ENCODE measurements at regions not wholly inside any gene's neighbourhood (a gene's known extent, or its start where the extent isn't known, plus 50 kb on each side); places are given as distances from the start of the nearest gene placed in this dataset.

DNA sequence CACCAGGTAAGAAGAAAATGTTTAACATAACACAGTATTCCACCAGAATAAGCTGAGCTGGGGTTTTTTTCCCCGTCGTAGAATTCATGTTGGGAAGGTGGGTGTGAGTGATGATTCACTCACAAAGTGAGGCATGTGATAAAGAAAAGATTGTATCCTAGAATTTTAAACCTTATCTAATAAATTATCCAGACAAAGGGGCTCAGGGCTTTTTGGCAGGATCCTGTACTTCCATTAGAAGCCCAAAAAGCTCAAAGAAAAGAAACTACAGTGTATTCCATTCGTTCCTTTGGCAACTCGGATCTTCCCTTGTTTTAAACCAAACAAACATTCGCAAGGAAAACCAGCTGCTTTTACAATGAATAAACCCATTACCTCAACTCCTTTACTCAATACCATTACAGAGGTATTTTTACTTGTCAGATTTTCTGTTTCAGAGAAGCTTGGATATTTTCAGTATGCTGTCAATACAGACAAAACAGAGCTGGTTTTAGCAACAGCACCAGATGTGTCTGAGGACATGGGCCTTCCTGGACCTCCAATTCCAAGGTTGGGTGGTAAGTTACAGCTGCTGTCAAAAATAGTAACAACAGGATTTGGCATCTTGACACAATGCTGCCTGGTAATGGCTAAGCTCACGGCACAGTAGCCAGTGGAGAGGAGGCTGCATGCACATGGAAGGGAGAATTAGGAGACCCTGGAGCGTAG, 159.9 kb upstream of the RUNX1 start:
- H3K27ac ChIP-seq (ENCODE audit: low read length) = no peak overlapping the region
- H3K36me3 ChIP-seq (replicated peaks; ENCODE audit: insufficient read depth, low read length) = no peaks in the 10 kb centered on the region
- no peak overlapping the region for H3K4me2 ChIP-seq (ENCODE audit: low read depth, low read length)
- peaks cover 27% of the 10 kb centered on the region for H3K27me3 ChIP-seq (replicated peaks; ENCODE audit: insufficient read depth, low read length)
- no peaks in the 10 kb centered on the region for H3K9me2 ChIP-seq (replicated peaks; ENCODE audit: insufficient read depth, low read length)
- peaks cover 8% of the 10 kb centered on the region; the same call in 1 of the 2 replicates for H3F3A ChIP-seq (ENCODE audit: insufficient read depth, low read length)
- no peak for TF ChIP-seq EZH2phosphoT487 (IDR thresholded peaks at IDR 0.05; ENCODE audit: low read length)
- TF ChIP-seq, protein P1, sequence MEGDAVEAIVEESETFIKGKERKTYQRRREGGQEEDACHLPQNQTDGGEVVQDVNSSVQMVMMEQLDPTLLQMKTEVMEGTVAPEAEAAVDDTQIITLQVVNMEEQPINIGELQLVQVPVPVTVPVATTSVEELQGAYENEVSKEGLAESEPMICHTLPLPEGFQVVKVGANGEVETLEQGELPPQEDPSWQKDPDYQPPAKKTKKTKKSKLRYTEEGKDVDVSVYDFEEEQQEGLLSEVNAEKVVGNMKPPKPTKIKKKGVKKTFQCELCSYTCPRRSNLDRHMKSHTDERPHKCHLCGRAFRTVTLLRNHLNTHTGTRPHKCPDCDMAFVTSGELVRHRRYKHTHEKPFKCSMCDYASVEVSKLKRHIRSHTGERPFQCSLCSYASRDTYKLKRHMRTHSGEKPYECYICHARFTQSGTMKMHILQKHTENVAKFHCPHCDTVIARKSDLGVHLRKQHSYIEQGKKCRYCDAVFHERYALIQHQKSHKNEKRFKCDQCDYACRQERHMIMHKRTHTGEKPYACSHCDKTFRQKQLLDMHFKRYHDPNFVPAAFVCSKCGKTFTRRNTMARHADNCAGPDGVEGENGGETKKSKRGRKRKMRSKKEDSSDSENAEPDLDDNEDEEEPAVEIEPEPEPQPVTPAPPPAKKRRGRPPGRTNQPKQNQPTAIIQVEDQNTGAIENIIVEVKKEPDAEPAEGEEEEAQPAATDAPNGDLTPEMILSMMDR (IDR thresholded peaks at IDR 0.05; ENCODE audit: low read length) = no peak
- no peak for TF ChIP-seq EZH2 (optimal IDR thresholded peaks at IDR 0.05; ENCODE audit: low read depth, low read length)
- no peaks in the 10 kb centered on the region for H3K79me2 ChIP-seq (ENCODE audit: low read length)
- H3K9me3 ChIP-seq (replicated peaks; ENCODE audit: insufficient read depth, low read length) = no peaks in the 10 kb centered on the region
- no peak overlapping the region for H3K4me3 ChIP-seq (ENCODE audit: low read length)
- DNase-seq = no peak
- H4K20me1 ChIP-seq (ENCODE audit: insufficient read depth, low read length) = no peaks in the 10 kb centered on the region
- H2AFZ ChIP-seq (ENCODE audit: low read length) = no peak overlapping the region
- H3K4me1 ChIP-seq (ENCODE audit: low read length) = peaks cover 40% of the 10 kb centered on the region
- H3K9ac ChIP-seq (ENCODE audit: low read length) = no peak overlapping the region

- H3K4me1 ChIP-seq (ENCODE audit: low read length) = peaks cover 34% of the 10 kb centered on the region
- DNase-seq = no peak
- peaks cover 8% of the 10 kb centered on the region; the same call in 1 of the 2 replicates for H3F3A ChIP-seq (ENCODE audit: insufficient read depth, low read length)
- H3K79me2 ChIP-seq (ENCODE audit: low read length) = no peaks in the 10 kb centered on the region
- H3K36me3 ChIP-seq (replicated peaks; ENCODE audit: insufficient read depth, low read length) = no peaks in the 10 kb centered on the region
- peaks cover 20% of the 10 kb centered on the region; the same call in 1 of the 2 replicates for H3K27me3 ChIP-seq (replicated peaks; ENCODE audit: insufficient read depth, low read length)
- H3K9me3 ChIP-seq (replicated peaks; ENCODE audit: insufficient read depth, low read length) = no peaks in the 10 kb centered on the region
- H3K9me2 ChIP-seq (replicated peaks; ENCODE audit: insufficient read depth, low read length) = no peaks in the 10 kb centered on the region
- H3K9ac ChIP-seq (ENCODE audit: low read length) = no peak overlapping the region
- no peak overlapping the region for H3K4me2 ChIP-seq (ENCODE audit: low read depth, low read length)
- no peak overlapping the region for H3K27ac ChIP-seq (ENCODE audit: low read length)
- no peak for TF ChIP-seq EZH2 (optimal IDR thresholded peaks at IDR 0.05; ENCODE audit: low read depth, low read length)
- no peak for TF ChIP-seq EZH2phosphoT487 (IDR thresholded peaks at IDR 0.05; ENCODE audit: low read length)
- TF ChIP-seq, protein P1 (IDR thresholded peaks at IDR 0.05; ENCODE audit: low read length) = no peak
- H2AFZ ChIP-seq (ENCODE audit: low read length) = no peak overlapping the region
- H3K4me3 ChIP-seq (ENCODE audit: low read length) = no peak overlapping the region
- H4K20me1 ChIP-seq (ENCODE audit: insufficient read depth, low read length) = no peaks in the 10 kb centered on the region
Measured at GRCh38 chr21:35208104-35208503, 159.0 kb upstream of the RUNX1 start.

GRCh38 chr21:35207322-35207721, 158.2 kb upstream of the RUNX1 start:
- H3K4me1 ChIP-seq (ENCODE audit: low read length) = peaks cover 26% of the 10 kb centered on the region
- no peak overlapping the region for H3K27ac ChIP-seq (ENCODE audit: low read length)
- H3K4me3 ChIP-seq (ENCODE audit: low read length) = no peak overlapping the region
- peaks cover 15% of the 10 kb centered on the region; the same call in 1 of the 2 replicates for H3K27me3 ChIP-seq (replicated peaks; ENCODE audit: insufficient read depth, low read length)
- H3K9ac ChIP-seq (ENCODE audit: low read length) = no peak overlapping the region
- H3F3A ChIP-seq (ENCODE audit: insufficient read depth, low read length) = peaks cover 7% of the 10 kb centered on the region; the same call in 1 of the 2 replicates
- no peaks in the 10 kb centered on the region for H3K79me2 ChIP-seq (ENCODE audit: low read length)
- H4K20me1 ChIP-seq (ENCODE audit: insufficient read depth, low read length) = no peaks in the 10 kb centered on the region
- H2AFZ ChIP-seq (ENCODE audit: low read length) = no peak overlapping the region
- TF ChIP-seq EZH2phosphoT487 (IDR thresholded peaks at IDR 0.05; ENCODE audit: low read length) (no peak), EZH2 (optimal IDR thresholded peaks at IDR 0.05; ENCODE audit: low read depth, low read length) (no peak)
- H3K4me2 ChIP-seq (ENCODE audit: low read depth, low read length) = no peak overlapping the region
- DNase-seq = no peak
- H3K9me2 ChIP-seq (replicated peaks; ENCODE audit: insufficient read depth, low read length) = no peaks in the 10 kb centered on the region
- no peaks in the 10 kb centered on the region for H3K36me3 ChIP-seq (replicated peaks; ENCODE audit: insufficient read depth, low read length)
- no peaks in the 10 kb centered on the region for H3K9me3 ChIP-seq (replicated peaks; ENCODE audit: insufficient read depth, low read length)
